Stimulated activated CD8-positive, alpha-beta memory T cell treated with anti-CD3 and anti-CD28 coated beads, Interleukin-15, amount 100 ng/mL, for 48 hours (primary cell): ENCODE measurements at regions not wholly inside any gene's neighbourhood (a gene's known extent, or its start where the extent isn't known, plus 50 kb on each side); places are given as distances from the start of the nearest gene placed in this dataset.
"Not testable (repeated sequence)": the region's sequence is repeated elsewhere in the genome, so short reads cannot be mapped to it uniquely, and the experiment has no call there.

Experiments used
- DNase-seq, 2 donors: peaks; one replicate each; pipeline ENCODE4 v3.0.0-alpha.2; 2020; ENCODE audit warnings: low read depth in 2 of 2

- not testable (repeated sequence) for DNase-seq
Observed at GRCh38 chr2:242108797-242109500, 239.4 kb downstream of the RTP5 start.

DNA sequence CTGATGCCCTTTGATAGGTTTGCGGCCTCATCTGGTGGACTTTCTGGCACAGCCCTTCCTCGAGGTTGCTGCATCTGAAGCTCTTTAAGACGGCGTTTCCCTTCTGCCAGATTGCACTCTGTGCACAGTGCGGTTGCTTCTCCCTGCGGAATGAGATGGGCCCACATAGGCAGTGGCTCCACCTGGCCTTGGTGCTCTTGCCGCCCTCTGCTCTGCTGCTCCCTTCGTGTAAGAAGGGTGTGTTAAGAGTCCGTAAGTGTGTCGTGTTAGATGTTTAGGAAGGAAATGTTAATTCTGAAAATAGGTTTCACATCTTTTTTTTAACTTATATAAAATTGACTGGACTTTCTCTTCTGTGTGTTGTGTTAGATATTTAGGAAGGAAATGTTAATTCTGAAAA, 240.3 kb downstream of the RTP5 start:
- not testable (repeated sequence) for DNase-seq

- DNase-seq: not testable (repeated sequence)
Observed at GRCh38 chr2:242111954-242112353, 242.4 kb downstream of the RTP5 start.

DNA sequence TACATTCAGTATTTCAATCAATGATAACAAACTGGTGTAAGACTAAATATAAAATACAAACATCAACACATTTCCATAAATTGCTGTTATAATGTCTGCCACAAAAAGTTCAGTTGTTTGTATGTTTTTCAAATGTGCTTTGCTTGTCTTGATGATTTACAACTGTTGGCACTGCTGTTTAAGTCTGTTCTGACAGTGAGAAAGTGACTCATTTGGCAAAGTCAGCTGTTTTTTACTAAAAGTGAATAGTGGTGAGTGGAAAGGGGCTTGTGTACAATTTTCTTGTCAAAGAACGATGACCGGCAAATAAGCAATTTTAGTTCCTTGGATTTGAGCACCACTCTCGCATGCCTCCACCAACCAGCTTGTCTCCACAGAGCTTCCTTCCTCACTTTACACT, 244.0 kb downstream of the RTP5 start:
- not testable (repeated sequence) for DNase-seq

DNA sequence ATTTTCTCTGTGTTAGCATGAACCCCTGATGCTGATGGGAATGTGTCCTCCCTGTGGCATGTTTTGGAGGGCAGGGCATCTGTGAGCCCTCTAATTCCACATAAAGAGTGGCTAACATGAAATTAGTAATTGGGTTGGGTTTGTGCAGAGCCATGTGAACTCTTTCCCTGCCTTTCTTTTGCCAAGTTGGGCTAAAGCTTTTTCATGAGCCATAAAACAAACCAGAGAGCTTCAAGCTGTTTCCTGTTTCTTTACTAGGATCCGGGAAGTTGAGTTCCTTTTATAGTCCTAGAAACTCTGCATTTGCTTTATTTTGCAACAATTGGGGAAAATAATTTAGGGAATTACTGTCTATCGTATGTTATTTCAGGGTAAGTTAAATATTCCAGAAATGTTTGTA, 247.1 kb downstream of the RTP5 start:
- not testable (repeated sequence) for DNase-seq

DNA sequence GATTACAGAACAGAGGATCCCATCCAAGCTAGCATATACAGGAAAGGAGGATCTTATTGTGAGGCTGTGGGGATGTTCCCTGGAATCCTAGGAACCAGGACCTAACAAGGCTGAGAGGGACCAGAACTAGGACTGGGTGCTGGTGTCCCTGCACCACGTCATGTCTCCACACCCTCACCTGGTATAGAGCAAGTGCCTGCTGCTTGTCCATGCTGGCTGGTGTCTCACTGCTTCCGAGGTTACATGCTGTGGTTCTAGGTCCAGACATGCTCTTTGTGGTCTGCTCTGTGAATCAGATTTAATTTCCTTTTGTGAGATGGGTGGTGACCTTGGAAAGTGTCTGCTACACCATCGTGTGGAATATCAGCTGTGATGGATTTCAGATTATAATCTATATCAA, 247.8 kb downstream of the RTP5 start:
- DNase-seq: not testable (repeated sequence)

- DNase-seq: not testable (repeated sequence)
Observed at GRCh38 chr2:242119682-242120081, 250.2 kb downstream of the RTP5 start.

- not testable (repeated sequence) for DNase-seq
Observed at GRCh38 chr2:242130682-242131081, 261.2 kb downstream of the RTP5 start.

DNA sequence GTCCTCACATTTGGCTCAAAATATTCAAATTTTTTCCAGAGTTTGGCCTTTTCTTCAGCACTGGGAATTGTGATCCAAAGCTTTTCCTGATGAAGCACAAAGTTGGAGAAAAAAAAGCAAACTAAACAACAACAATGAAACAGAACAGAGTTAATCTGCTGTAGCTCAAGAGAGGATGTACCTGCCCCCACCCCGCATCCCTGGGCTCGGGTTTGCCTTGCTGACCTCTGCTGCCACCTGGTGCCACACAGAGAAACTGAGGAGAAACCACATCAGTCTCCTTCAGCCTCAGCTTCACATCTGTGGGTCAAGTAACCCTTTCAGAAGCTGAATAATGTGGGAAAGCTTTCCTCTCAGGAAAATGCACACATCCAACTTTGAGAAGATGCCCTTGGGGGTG, 290.4 kb downstream of the RTP5 start:
- DNase-seq: not testable (repeated sequence)

DNA sequence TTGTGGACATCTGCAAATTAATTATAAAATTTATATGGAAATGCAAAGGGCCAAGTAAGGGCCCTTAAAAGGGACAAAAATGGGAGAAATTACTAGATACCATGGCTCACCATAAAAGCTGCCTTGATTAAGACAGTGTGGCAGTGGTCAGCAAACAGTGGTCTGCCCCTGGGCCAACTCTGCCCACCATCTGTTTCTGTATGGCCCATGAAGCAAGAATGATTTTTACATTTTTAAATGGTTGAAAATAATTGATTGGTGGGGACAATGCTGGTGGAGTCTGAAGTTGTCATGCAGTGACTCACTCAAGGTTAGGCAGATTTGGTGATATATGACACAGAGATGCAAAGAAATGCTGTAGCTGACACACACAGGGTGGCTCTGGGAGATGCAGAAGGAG, 295.6 kb downstream of the RTP5 start:
- DNase-seq: not testable (repeated sequence)

- not testable (repeated sequence) for DNase-seq
Observed at GRCh38 chr2:242171290-242171689, 301.8 kb downstream of the RTP5 start.
